IMR-90 (cell line): ENCODE measurements at regions not wholly inside any gene's neighbourhood (a gene's known extent, or its start where the extent isn't known, plus 50 kb on each side); places are given as distances from the start of the nearest gene placed in this dataset.

Experiments
- ATAC-seq: fragments of 200-7000 bp; cut with Tn5 transposase; 2 replicates; pipeline ENCODE4 v1.9.1; 2020; ENCODE audit warnings: low read depth, mild to moderate bottlenecking, moderate library complexity
- BruUV-seq: library from RNA; stranded (reverse); fragments of 400-500 nt; replicated peaks from 2 replicates; lab custom pipeline; 2021; lab: Mats Ljungman, UMichigan
- CTCF ChIA-PET: fragments of 300-600 bp; formaldehyde crosslinking; extraction: SDS; loops from one replicate; lab custom pipeline; 2021; ENCODE audit warnings: antibody characterized with exemption; lab: Yijun Ruan, JAX
- POLR2A ChIA-PET: fragments of 300-600 bp; sonication (Branson Sonifier 250); formaldehyde crosslinking; loops from one replicate; lab custom pipeline; 2022; ENCODE audit warnings: antibody characterized with exemption; ENCODE audit not compliant: unreplicated experiment; lab: Charles Lee
- DNase-seq: peaks from one replicate; pipeline ENCODE4 v3.0.0; 2013
- H2AFZ ChIP-seq: replicated peaks from 2 replicates; pipeline ENCODE3; 2013; ENCODE audit warnings: low read length, mild to moderate bottlenecking; ENCODE audit not compliant: poor library complexity
- H2AK5ac ChIP-seq: 2 replicates; pipeline ENCODE4 v1.6.1; 2013; ENCODE audit warnings: low read depth, low read length, inconsistent platforms
- H2AK9ac ChIP-seq: replicated peaks from 2 replicates; pipeline ENCODE3; 2013; ENCODE audit warnings: mild to moderate bottlenecking, low read depth, low read length, moderate library complexity; ENCODE audit not compliant: poor library complexity
- H2BK120ac ChIP-seq: 2 replicates; pipeline ENCODE4 v1.6.1; 2013; ENCODE audit warnings: low read depth, low read length, inconsistent platforms
- H2BK15ac ChIP-seq: 3 replicates; pipeline ENCODE4 v1.6.1; 2013; ENCODE audit warnings: low read depth, low read length, inconsistent platforms
- H2BK20ac ChIP-seq: 2 replicates; pipeline ENCODE4 v1.6.1; 2013; ENCODE audit warnings: low read depth, mild to moderate bottlenecking, inconsistent platforms, low read length, moderate library complexity
- H2BK5ac ChIP-seq: 2 replicates; pipeline ENCODE4 v1.6.1; 2013; ENCODE audit warnings: mild to moderate bottlenecking, low read depth, low read length, inconsistent platforms; ENCODE audit not compliant: poor library complexity, severe bottlenecking
- H3K14ac ChIP-seq: replicated peaks from 2 replicates; pipeline ENCODE4 v1.6.1; 2013; ENCODE audit warnings: low read depth, low read length, inconsistent platforms
- H3K18ac ChIP-seq: 2 replicates; pipeline ENCODE4 v1.6.1; 2013; ENCODE audit warnings: low read depth, low read length, control low read depth
- H3K23ac ChIP-seq: 2 replicates; pipeline ENCODE4 v1.6.1; 2013; ENCODE audit warnings: low read depth, low read length, inconsistent platforms
- H3K27ac ChIP-seq: 2 replicates; pipeline ENCODE4 v1.5.1; 2013; ENCODE audit warnings: mild to moderate bottlenecking, control low read depth, low read length; ENCODE audit not compliant: insufficient read depth
- H3K27me3 ChIP-seq: 2 replicates; pipeline ENCODE4 v1.6.1; 2013; ENCODE audit warnings: low read length; ENCODE audit not compliant: control insufficient read depth, insufficient read depth
- H3K36me3 ChIP-seq: 2 replicates; pipeline ENCODE4 v1.6.1; 2013; ENCODE audit warnings: low read length, mixed read lengths; ENCODE audit not compliant: control insufficient read depth, insufficient read depth
- H3K4ac ChIP-seq: 2 replicates; pipeline ENCODE4 v1.6.1; 2013; ENCODE audit warnings: low read depth, low read length, inconsistent platforms
- H3K4me1 ChIP-seq: 2 replicates; pipeline ENCODE4 v1.6.1; 2013; ENCODE audit warnings: low read length, mixed read lengths; ENCODE audit not compliant: control insufficient read depth, insufficient read depth
- H3K4me2 ChIP-seq: 2 replicates; pipeline ENCODE4 v1.6.1; 2013; ENCODE audit warnings: low read depth, mild to moderate bottlenecking, control low read depth, low read length, moderate library complexity
- H3K4me3 ChIP-seq: 2 replicates; pipeline ENCODE4 v1.5.1; 2013; ENCODE audit warnings: low read depth, mild to moderate bottlenecking, control low read depth, low read length, moderate library complexity; ENCODE audit not compliant: insufficient read depth
- H3K56ac ChIP-seq: 2 replicates; pipeline ENCODE4 v1.6.1; 2013; ENCODE audit warnings: low read length, inconsistent platforms; ENCODE audit not compliant: insufficient read depth; ENCODE audit errors: extremely low read depth
- H3K79me1 ChIP-seq, 2 experiments: 2 replicates each; pipeline ENCODE4 v1.6.1; 2013; ENCODE audit warnings: low read length in 2 of 2, inconsistent platforms in 1 of 2, low read depth in 1 of 2
- H3K9ac ChIP-seq: 2 replicates; pipeline ENCODE4 v1.6.1; 2013; ENCODE audit warnings: low read depth, low read length, control low read depth
- H3K9me1 ChIP-seq: 2 replicates; pipeline ENCODE4 v1.6.1; 2013; ENCODE audit warnings: low read length, inconsistent platforms; ENCODE audit not compliant: insufficient read depth
- H3K9me3 ChIP-seq: 2 replicates; pipeline ENCODE4 v1.6.1; 2013; ENCODE audit warnings: low read length; ENCODE audit not compliant: control insufficient read depth, insufficient read depth
- H4K20me1 ChIP-seq: 2 replicates; pipeline ENCODE4 v1.6.1; 2013; ENCODE audit warnings: low read length, inconsistent platforms; ENCODE audit not compliant: insufficient read depth
- H4K5ac ChIP-seq: 2 replicates; pipeline ENCODE4 v1.6.1; 2013; ENCODE audit warnings: mild to moderate bottlenecking, low read depth, low read length, control low read depth
- H4K8ac ChIP-seq, 2 experiments: 2 replicates each; pipeline ENCODE4 v1.6.1; 2013; ENCODE audit warnings: low read depth in 2 of 2, low read length in 2 of 2, control low read depth in 1 of 2, inconsistent platforms in 1 of 2
- H4K91ac ChIP-seq: 2 replicates; pipeline ENCODE4 v1.6.1; 2013; ENCODE audit warnings: low read depth, low read length, inconsistent platforms; ENCODE audit not compliant: insufficient read depth
- BHLHE40 ChIP-seq: fragments of 150-350 bp; IDR thresholded peaks from 2 replicates; pipeline ENCODE4 v1.6.1; 2016; ENCODE audit warnings: mild to moderate bottlenecking, low read depth, low read length
- CEBPB ChIP-seq: IDR thresholded peaks from 2 replicates; pipeline ENCODE4 v1.6.1; 2012; ENCODE audit warnings: low read depth, low read length, improper control_type of control experiment
- CHD1 ChIP-seq: IDR thresholded peaks from 2 replicates; pipeline ENCODE4 v1.6.1; 2012; ENCODE audit warnings: low read depth, low read length, improper control_type of control experiment
- CTCF ChIP-seq: conservative IDR thresholded peaks from 2 replicates; pipeline ENCODE4 v1.5.1; 2012; ENCODE audit warnings: mild to moderate bottlenecking, low read depth, low read length, improper control_type of control experiment
- ELK1 ChIP-seq: fragments of 150-350 bp; IDR thresholded peaks from 2 replicates; pipeline ENCODE4 v1.6.1; 2016; ENCODE audit warnings: low read depth, mild to moderate bottlenecking, low read length, moderate library complexity, borderline replicate concordance
- FOS ChIP-seq: fragments of 150-350 bp; IDR thresholded peaks from 2 replicates; pipeline ENCODE4 v1.6.1; 2016; ENCODE audit warnings: low read depth, low read length
- MAFK ChIP-seq: IDR thresholded peaks from 2 replicates; pipeline ENCODE4 v1.6.1; 2012; ENCODE audit warnings: low read depth, low read length, improper control_type of control experiment
- MXI1 ChIP-seq: IDR thresholded peaks from 2 replicates; pipeline ENCODE4 v1.6.1; 2012; ENCODE audit warnings: low read depth, mild to moderate bottlenecking, low read length, moderate library complexity, borderline replicate concordance
- NFE2L2 ChIP-seq: fragments of 150-350 bp; IDR thresholded peaks from 2 replicates; pipeline ENCODE4 v1.6.1; 2016; ENCODE audit warnings: low read depth, mild to moderate bottlenecking, low read length
- POLR2A ChIP-seq: IDR thresholded peaks from 2 replicates; pipeline ENCODE4 v1.6.1; 2012; ENCODE audit warnings: mild to moderate bottlenecking, low read depth, low read length
- RAD21 ChIP-seq: IDR thresholded peaks from 2 replicates; pipeline ENCODE4 v1.6.1; 2012; ENCODE audit warnings: low read length, improper control_type of control experiment
- RCOR1 ChIP-seq: IDR thresholded peaks from 2 replicates; pipeline ENCODE4 v1.6.1; 2012; ENCODE audit warnings: mild to moderate bottlenecking, low read length, improper control_type of control experiment; ENCODE audit not compliant: insufficient replicate concordance
- SMC3 ChIP-seq: fragments of 150-350 bp; IDR thresholded peaks from 2 replicates; pipeline ENCODE4 v1.6.1; 2016; ENCODE audit warnings: low read depth, mild to moderate bottlenecking, antibody characterized with exemption, low read length, moderate library complexity
- USF2 ChIP-seq: fragments of 150-350 bp; IDR thresholded peaks from 2 replicates; pipeline ENCODE4 v1.6.1; 2017; ENCODE audit warnings: mild to moderate bottlenecking, antibody characterized with exemption, low read length, low read depth
- WGBS, 2 experiments: methylation state at CpG; one replicate each; pipeline versions ENCODE4 v1.1.5 to v1.1.7; 2013; ENCODE audit warnings: missing lambda C conversion rate in 2 of 2; ENCODE audit not compliant: insufficient read length in 1 of 2; ENCODE audit errors: extremely low coverage in 2 of 2; 5-methylcytosine and 5-hydroxymethylcytosine counted together
- dilution Hi-C: fragments of 300-500 bp; cut with HindIII; formaldehyde crosslinking; loops from one replicate; pipeline ENCODE4 v1.14.3; 2018; ENCODE audit warnings: low sequenced_read_pairs; ENCODE audit not compliant: unreplicated experiment
- in situ Hi-C: fragments of 300-500 bp; cut with MboI; formaldehyde crosslinking; loops from 3 replicates; pipeline ENCODE4 v1.14.3; 2019; ENCODE audit warnings: low sequenced_read_pairs, inconsistent platforms, mixed read lengths
- intact Hi-C: fragments of 100-400 bp; cut with micrococcal nuclease; formaldehyde crosslinking; loops from 2 replicates; pipeline ENCODE4 v1.10.0; 2022

- intact Hi-C loops, result no loop called here
- TF ChIP-seq CHD1 (no peak), FOS (no peak), CEBPB (no peak), SMC3 (no peak), RAD21 (no peak), MXI1 (no peak), RCOR1 (no peak), CTCF (no peak), MAFK (no peak), ELK1 (no peak), USF2 (no peak), NFE2L2 (no peak), BHLHE40 (no peak), POLR2A (no peak)
- Histone ChIP-seq H3K18ac (no peak overlapping the region), H3K36me3 (no peaks in the 10 kb centered on the region), H2BK15ac (no peak overlapping the region), H3K14ac (no peak overlapping the region), H3K23ac (no peak overlapping the region), H2AFZ (no peak overlapping the region), H3K9ac (no peak overlapping the region), H2AK9ac (no peak overlapping the region), H4K91ac (no peak overlapping the region), H2BK5ac (no peak overlapping the region), H2AK5ac (no peak overlapping the region), H3K4me2 (no peak overlapping the region), H3K4me1 (no peaks in the 10 kb centered on the region), H3K9me3 (peaks cover 39% of the 10 kb centered on the region), H3K27ac (no peak overlapping the region), H4K20me1 (no peaks in the 10 kb centered on the region), H2BK20ac (no peak overlapping the region), H4K8ac (no peak overlapping the region), H2BK120ac (no peak overlapping the region), H3K56ac (no peak overlapping the region), H3K27me3 (no peaks in the 10 kb centered on the region), H3K4ac (no peak overlapping the region), H3K9me1 (no peaks in the 10 kb centered on the region), H3K79me1 (no peaks in the 10 kb centered on the region), H4K5ac (no peak overlapping the region), H3K4me3 (no peak overlapping the region)
- no TSS peak for BruUV-seq
- POLR2A ChIA-PET, result no interaction called here
- WGBS, 2 experiments, result 53% methylated on average over 3 of the region's 3 CpGs; no CpG with 5 or more reads in 1 of the 2 experiments
- no peak for ATAC-seq
- CTCF ChIA-PET, result no interaction called here
- DNase-seq, result no peak
- in situ Hi-C loops, result no loop called here
- dilution Hi-C loops, result no loop called here
Observed at GRCh38 chr11:135035282-135035681, 623.2 kb upstream of the B3GAT1 start.
